DND-41 (cell line): ENCODE measurements at regions not wholly inside any gene's neighbourhood (a gene's known extent, or its start where the extent isn't known, plus 50 kb on each side); places are given as distances from the start of the nearest gene placed in this dataset.
A peak's percentile ranks its signal among the peaks of the same experiment; 100 is the strongest.
"Not testable (repeated sequence)": the region's sequence is repeated elsewhere in the genome, so short reads cannot be mapped to it uniquely, and the experiment has no call there.

Experiments used
- ATAC-seq: fragments of 200-7000 bp; cut with Tn5 transposase; 3 replicates; pipeline ENCODE4 v1.9.1; 2021; ENCODE audit warnings: low read depth; ENCODE audit not compliant: insufficient read depth
- DNase-seq: peaks from one replicate; pipeline ENCODE4 v3.0.0-alpha.2; 2020
- H2AFZ ChIP-seq: 2 replicates; pipeline ENCODE4 v1.6.0; 2012; ENCODE audit warnings: low read depth, low read length
- H3K27ac ChIP-seq: 2 replicates; pipeline ENCODE4 v1.5.1; 2012; ENCODE audit warnings: low read length, inconsistent platforms
- H3K27me3 ChIP-seq: fragments of 200-600 bp; sonication (generic); 2 replicates; pipeline ENCODE4 v1.6.0; 2012; ENCODE audit warnings: low read length, mild to moderate bottlenecking, inconsistent platforms; ENCODE audit not compliant: insufficient read depth, poor library complexity
- H3K36me3 ChIP-seq: 2 replicates; pipeline ENCODE4 v1.5.1; 2012; ENCODE audit warnings: low read length, inconsistent platforms; ENCODE audit not compliant: insufficient read depth
- H3K4me1 ChIP-seq: 2 replicates; pipeline ENCODE4 v1.5.1; 2012; ENCODE audit warnings: mild to moderate bottlenecking, low read length; ENCODE audit not compliant: insufficient read depth
- H3K4me2 ChIP-seq: 2 replicates; pipeline ENCODE4 v1.6.0; 2012; ENCODE audit warnings: mild to moderate bottlenecking, moderate library complexity, low read length, inconsistent platforms; ENCODE audit not compliant: insufficient read depth
- H3K4me3 ChIP-seq, 2 experiments: fragments of 200-600 bp in 1 of 2; shearing (Covaris generic) in 1 of 2; 2 replicates each; pipeline ENCODE4 v1.5.1; 2012 to 2016; ENCODE audit warnings: inconsistent platforms in 2 of 2, low read length in 2 of 2, mild to moderate bottlenecking in 2 of 2, low read depth in 1 of 2, moderate library complexity in 1 of 2
- H3K79me2 ChIP-seq: 2 replicates; pipeline ENCODE4 v1.6.0; 2012; ENCODE audit warnings: low read length, inconsistent platforms; ENCODE audit not compliant: insufficient read depth
- H3K9ac ChIP-seq: 2 replicates; pipeline ENCODE4 v1.6.0; 2012; ENCODE audit warnings: low read depth, mild to moderate bottlenecking, inconsistent platforms, low read length, moderate library complexity
- H3K9me3 ChIP-seq: 2 replicates; pipeline ENCODE4 v1.5.1; 2012; ENCODE audit warnings: low read length, moderate library complexity, mild to moderate bottlenecking, inconsistent platforms; ENCODE audit not compliant: insufficient read depth, severe bottlenecking
- H4K20me1 ChIP-seq: 2 replicates; pipeline ENCODE4 v1.6.0; 2012; ENCODE audit warnings: low read length; ENCODE audit not compliant: insufficient read depth
- CTCF ChIP-seq: IDR thresholded peaks from 2 replicates; pipeline ENCODE4 v1.5.1; 2012; ENCODE audit warnings: borderline replicate concordance, low read length, moderate library complexity, mild to moderate bottlenecking; ENCODE audit not compliant: poor library complexity, severe bottlenecking; ENCODE audit errors: extremely low read depth
- EZH2 ChIP-seq: IDR thresholded peaks from 3 replicates; pipeline ENCODE4 v1.6.1; 2012; ENCODE audit warnings: borderline replicate concordance, low read depth, mild to moderate bottlenecking, moderate library complexity, low read length, inconsistent platforms; ENCODE audit not compliant: severe bottlenecking

GRCh38 chr19:37313335-37313627 is 57.6 kb upstream of the ZNF527 start:
- peak overlapping the region; percentile 77 for H3K27ac ChIP-seq
- H2AFZ ChIP-seq: peak overlapping the region; percentile 92

GRCh38 chr19:37317403-37318209 is 53.3 kb upstream of the ZNF527 start:
- ATAC-seq: peak; percentile 94
- Histone ChIP-seq H3K4me2 (peak overlapping the region; percentile 79), H2AFZ (peak overlapping the region; percentile 93), H3K4me1 (peaks cover 44% of the 10 kb centered on the region), H3K27me3 (no peaks in the 10 kb centered on the region), H3K79me2 (peaks cover 49% of the 10 kb centered on the region), H3K27ac (peak overlapping the region; percentile 83), H3K9me3 (no peaks in the 10 kb centered on the region), H3K4me3 (peak overlapping the region; percentile 75 to 78), H3K36me3 (peaks cover 7% of the 10 kb centered on the region), H3K9ac (peak overlapping the region; percentile 78), H4K20me1 (no peaks in the 10 kb centered on the region; the same call in 1 of the 2 replicates)
- peak; percentile 64 for TF ChIP-seq CTCF
- TF ChIP-seq EZH2: no peak
- DNase-seq: peak; percentile 95

More at GRCh38 chr19:37313335-37313627, 57.6 kb upstream of the ZNF527 start:
- H4K20me1 ChIP-seq: no peaks in the 10 kb centered on the region
- H3K4me2 ChIP-seq: peak overlapping the region; percentile 88
- TF ChIP-seq CTCF (no peak), EZH2 (no peak)
- H3K4me3 ChIP-seq: peak overlapping the region; percentile 24 to 66; a peak in 3 of 4 replicates
- no peaks in the 10 kb centered on the region for H3K36me3 ChIP-seq
- peak overlapping the region; percentile 64 for H3K9ac ChIP-seq
- H3K79me2 ChIP-seq: peaks cover 6% of the 10 kb centered on the region
- no peaks in the 10 kb centered on the region for H3K27me3 ChIP-seq
- ATAC-seq (no peak), DNase-seq (no peak)
- H3K9me3 ChIP-seq: no peaks in the 10 kb centered on the region
- peaks cover 34% of the 10 kb centered on the region for H3K4me1 ChIP-seq

GRCh38 chr19:37320988-37321387 is 49.9 kb upstream of the ZNF527 start:
- not testable (repeated sequence) for DNase-seq, H4K20me1 ChIP-seq, H3K9me3 ChIP-seq, H3K9ac ChIP-seq, ATAC-seq, H3K4me3 ChIP-seq, H3K4me2 ChIP-seq, H2AFZ ChIP-seq, H3K27me3 ChIP-seq, H3K27ac ChIP-seq
- Histone ChIP-seq H3K4me1 (peaks cover 32% of the 10 kb centered on the region), H3K79me2 (peaks cover 52% of the 10 kb centered on the region), H3K36me3 (peaks cover 26% of the 10 kb centered on the region)
